ENCODE measurements at regions not wholly inside any gene's neighbourhood (a gene's known extent, or its start where the extent isn't known, plus 50 kb on each side); places are given as distances from the start of the nearest gene placed in this dataset.
A peak's percentile ranks its signal among the peaks of the same experiment; 100 is the strongest.

GRCh38 chr7:18347170-18347569, 148.4 kb upstream of the HDAC9 start:
- Histone ChIP-seq H4K20me1 (ENCODE audit: control insufficient read depth, insufficient read depth) (no peaks in the 10 kb centered on the region), H3K4me3 (no peak overlapping the region), H3K27ac (ENCODE audit: control insufficient read depth, insufficient read depth) (no peak overlapping the region), H3K9ac (ENCODE audit: control insufficient read depth, insufficient read depth, low read length) (no peak overlapping the region), H3K4me1 (ENCODE audit: control insufficient read depth, insufficient read depth, low read length) (no peaks in the 10 kb centered on the region), H3K4me2 (ENCODE audit: control insufficient read depth, insufficient read depth) (no peak overlapping the region), H2AFZ (ENCODE audit: control insufficient read depth, low read depth, low read length) (no peak overlapping the region), H3K9me3 (replicated peaks; ENCODE audit: control insufficient read depth, insufficient read depth, low read length) (no peaks in the 10 kb centered on the region), H3K79me2 (ENCODE audit: control insufficient read depth, insufficient read depth, low read length) (no peaks in the 10 kb centered on the region), H3K27me3 (replicated peaks in 1 of 2; ENCODE audit: control insufficient read depth in 2 of 2, insufficient read depth in 2 of 2, low read length in 1 of 2) (no peaks in the 10 kb centered on the region), H3K36me3 (ENCODE audit: control insufficient read depth in 2 of 2, insufficient read depth in 2 of 2, low read length in 1 of 2) (no peaks in the 10 kb centered on the region)
- ATAC-seq (no peak), DNase-seq (ENCODE audit: low read depth, low spot score) (no peak), FAIRE-seq (no peak)
- no TSS peak for BruUV-seq (replicated peaks)
- intact Hi-C loops (cut with micrococcal nuclease; ENCODE audit: unreplicated experiment) (loop anchor here (5.0 kb wide), 1 partner anchor 665 kb away; no protein-coding TSS in a partner anchor), in situ Hi-C loops (cut with MboI) (loop anchor here (25.0 kb wide), 1 partner anchor 660 kb away; no protein-coding TSS in a partner anchor)
- POLR2A ChIA-PET = no interaction called here
- TF ChIP-seq TCF3 (IDR thresholded peaks at IDR 0.05; ENCODE audit: borderline replicate concordance, insufficient read depth, low read depth, low read length) (no peak), ATF2 (IDR thresholded peaks at IDR 0.05; ENCODE audit: low read length) (no peak), MEF2B (IDR thresholded peaks at IDR 0.05; ENCODE audit: partially characterized antibody, poor library complexity, severe bottlenecking) (peak; percentile 54), HDGF (IDR thresholded peaks at IDR 0.05) (no peak), RBBP5 (conservative IDR thresholded peaks at IDR 0.05) (no peak)
- CTCF ChIA-PET = interaction anchor here (0.9 to 3.7 kb wide), 3 partner anchors 9 to 640 kb away, joined by 3 to 15 read pairs (median 8); no protein-coding TSS in a partner anchor
- SMC1A ChIA-PET (ENCODE audit: uncharacterized antibody, unreplicated experiment) = interaction anchor here (1.4 kb wide), 1 partner anchor 14 kb away, joined by 4 read pairs; no protein-coding TSS in a partner anchor
- RAD21 ChIA-PET (ENCODE audit: unreplicated experiment) = interaction anchor here (1.3 kb wide), 1 partner anchor 640 kb away, joined by 3 read pairs; no protein-coding TSS in a partner anchor

DNA sequence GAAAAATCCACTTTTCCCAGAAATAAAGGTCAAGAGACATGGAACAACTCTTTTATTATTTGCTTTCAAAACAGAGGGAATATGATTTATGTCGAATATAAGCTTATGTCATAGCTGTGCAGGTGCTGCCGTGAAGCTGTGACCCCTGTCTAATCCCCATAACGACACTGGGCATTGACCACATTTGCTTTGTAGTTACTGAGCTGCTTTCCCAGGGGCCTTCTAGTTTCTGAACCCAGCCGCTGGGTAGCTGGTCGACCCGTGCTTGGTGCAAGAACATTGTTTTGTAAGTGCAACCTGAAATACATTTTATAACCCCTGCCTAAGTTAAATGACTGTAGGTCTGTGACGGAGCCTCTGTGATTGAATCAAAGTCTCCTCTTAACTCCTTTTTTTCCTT, 144.9 kb upstream of the HDAC9 start:
- H3K4me3 ChIP-seq = no peak overlapping the region
- WGBS (ENCODE audit: insufficient coverage, insufficient replicate concordance, low lambda C conversion rate, missing lambda C conversion rate) = 61% methylated on average over 7 of the region's 7 CpGs
- H3K27ac ChIP-seq (ENCODE audit: control insufficient read depth, insufficient read depth) = no peak overlapping the region
- intact Hi-C loops (cut with micrococcal nuclease; ENCODE audit: unreplicated experiment) (loop anchor here (5.0 kb wide), 1 partner anchor 1317 kb away; no protein-coding TSS in a partner anchor), in situ Hi-C loops (cut with MboI) (loop anchor here (5.0 to 10.0 kb wide), 3 partner anchors 312 to 1314 kb away; no protein-coding TSS in a partner anchor)
- CTCF ChIA-PET = interaction anchor here (1.0 to 5.9 kb wide), 15 partner anchors 14 to 1314 kb away, joined by 3 to 110 read pairs (median 6); no protein-coding TSS in a partner anchor
- POLR2A ChIA-PET = no interaction called here
- H3K9me3 ChIP-seq (replicated peaks; ENCODE audit: control insufficient read depth, insufficient read depth, low read length) = no peaks in the 10 kb centered on the region
- no peak overlapping the region for H3K9ac ChIP-seq (ENCODE audit: control insufficient read depth, insufficient read depth, low read length)
- ATAC-seq (no peak), FAIRE-seq (no peak), DNase-seq (ENCODE audit: low read depth, low spot score) (no peak)
- TF ChIP-seq ATF2 (IDR thresholded peaks at IDR 0.05; ENCODE audit: low read length) = no peak
- no peak for TF ChIP-seq NRF1 (conservative IDR thresholded peaks at IDR 0.05; ENCODE audit: low read depth, low read length)
- H2AFZ ChIP-seq (ENCODE audit: control insufficient read depth, low read depth, low read length) = no peak overlapping the region
- no peaks in the 10 kb centered on the region for H3K79me2 ChIP-seq (ENCODE audit: control insufficient read depth, insufficient read depth, low read length)
- H3K4me2 ChIP-seq (ENCODE audit: control insufficient read depth, insufficient read depth) = no peak overlapping the region
- no peaks in the 10 kb centered on the region for H3K4me1 ChIP-seq (ENCODE audit: control insufficient read depth, insufficient read depth, low read length)
- H3K36me3 ChIP-seq (ENCODE audit: control insufficient read depth in 2 of 2, insufficient read depth in 2 of 2, low read length in 1 of 2) = no peaks in the 10 kb centered on the region
- H4K20me1 ChIP-seq (ENCODE audit: control insufficient read depth, insufficient read depth) = no peaks in the 10 kb centered on the region
- no peaks in the 10 kb centered on the region for H3K27me3 ChIP-seq (replicated peaks in 1 of 2; ENCODE audit: control insufficient read depth in 2 of 2, insufficient read depth in 2 of 2, low read length in 1 of 2)
- BruUV-seq (replicated peaks) = no TSS peak
- RAD21 ChIA-PET (ENCODE audit: unreplicated experiment) = no interaction called here
- SMC1A ChIA-PET (ENCODE audit: uncharacterized antibody, unreplicated experiment) = interaction anchor here (0.8 to 3.4 kb wide), 6 partner anchors 13 to 314 kb away, joined by 3 to 30 read pairs (median 4); no protein-coding TSS in a partner anchor
